ENCODE measurements at regions not wholly inside any gene's neighbourhood (a gene's known extent, or its start where the extent isn't known, plus 50 kb on each side); places are given as distances from the start of the nearest gene placed in this dataset.

DNA sequence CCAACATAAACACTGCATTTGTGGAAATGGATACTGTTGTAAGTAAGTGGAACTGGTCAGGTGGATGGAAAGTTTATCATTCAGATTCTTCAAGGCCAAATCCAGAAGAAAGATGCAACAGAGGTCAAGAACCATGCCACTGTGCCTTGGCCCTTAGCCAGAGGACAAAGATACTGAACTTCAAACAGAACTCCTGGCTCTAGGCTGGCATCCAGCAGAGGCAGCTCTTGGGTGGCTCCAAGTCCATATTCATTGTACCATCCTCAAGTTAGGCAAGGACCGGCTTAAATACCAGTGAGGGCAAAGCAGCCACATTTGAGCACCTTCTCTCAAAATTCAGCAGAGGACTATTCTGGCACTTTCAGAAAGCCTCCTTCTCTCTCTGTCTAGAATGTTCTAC, 53.2 kb downstream of the DNAAF9 start:
- DNase-seq (no peak), ATAC-seq (ENCODE audit: low read depth) (no peak)
- no peaks in the 10 kb centered on the region for H3K4me1 Mint-ChIP-seq
- TF ChIP-seq, protein P1, sequence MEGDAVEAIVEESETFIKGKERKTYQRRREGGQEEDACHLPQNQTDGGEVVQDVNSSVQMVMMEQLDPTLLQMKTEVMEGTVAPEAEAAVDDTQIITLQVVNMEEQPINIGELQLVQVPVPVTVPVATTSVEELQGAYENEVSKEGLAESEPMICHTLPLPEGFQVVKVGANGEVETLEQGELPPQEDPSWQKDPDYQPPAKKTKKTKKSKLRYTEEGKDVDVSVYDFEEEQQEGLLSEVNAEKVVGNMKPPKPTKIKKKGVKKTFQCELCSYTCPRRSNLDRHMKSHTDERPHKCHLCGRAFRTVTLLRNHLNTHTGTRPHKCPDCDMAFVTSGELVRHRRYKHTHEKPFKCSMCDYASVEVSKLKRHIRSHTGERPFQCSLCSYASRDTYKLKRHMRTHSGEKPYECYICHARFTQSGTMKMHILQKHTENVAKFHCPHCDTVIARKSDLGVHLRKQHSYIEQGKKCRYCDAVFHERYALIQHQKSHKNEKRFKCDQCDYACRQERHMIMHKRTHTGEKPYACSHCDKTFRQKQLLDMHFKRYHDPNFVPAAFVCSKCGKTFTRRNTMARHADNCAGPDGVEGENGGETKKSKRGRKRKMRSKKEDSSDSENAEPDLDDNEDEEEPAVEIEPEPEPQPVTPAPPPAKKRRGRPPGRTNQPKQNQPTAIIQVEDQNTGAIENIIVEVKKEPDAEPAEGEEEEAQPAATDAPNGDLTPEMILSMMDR (IDR thresholded peaks at IDR 0.05), result no peak
- ChIA-PET POLR2A (no interaction called here), CTCF (no interaction called here)
- H3K4me3 Mint-ChIP-seq, result no peak overlapping the region
- H3K27ac Mint-ChIP-seq, result no peak overlapping the region
- H3K9me3 Mint-ChIP-seq, result no peaks in the 10 kb centered on the region
- intact Hi-C loops (cut with micrococcal nuclease), result no loop called here
- no peaks in the 10 kb centered on the region for H3K27me3 Mint-ChIP-seq
- no peaks in the 10 kb centered on the region for H3K36me3 Mint-ChIP-seq (ENCODE audit: low read depth)

DNA sequence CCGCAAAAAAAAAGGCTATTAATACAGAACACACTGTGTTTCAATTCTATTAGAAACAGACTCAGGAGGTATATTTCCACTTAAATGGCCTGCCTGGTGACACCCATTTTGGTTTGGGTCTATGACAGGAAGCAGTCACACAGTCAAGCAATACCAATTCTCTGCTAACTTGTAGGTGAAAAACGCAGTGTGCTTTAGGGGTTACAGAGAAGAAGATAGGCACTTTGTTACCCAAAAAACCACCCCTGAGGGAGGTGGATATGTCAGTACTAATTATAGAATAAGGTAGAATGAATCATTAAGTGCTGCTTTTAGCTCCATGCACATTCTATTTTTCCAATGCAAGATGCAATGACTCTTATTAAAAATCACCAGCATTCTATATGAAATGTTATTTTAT, 53.8 kb downstream of the DNAAF9 start:
- intact Hi-C loops (cut with micrococcal nuclease), result no loop called here
- no peak for ATAC-seq (ENCODE audit: low read depth)
- no peak overlapping the region for H3K27ac Mint-ChIP-seq
- no peak for DNase-seq
- ChIA-PET POLR2A (no interaction called here), CTCF (no interaction called here)
- H3K4me1 Mint-ChIP-seq, result no peaks in the 10 kb centered on the region
- TF ChIP-seq, protein P1 (IDR thresholded peaks at IDR 0.05), result no peak
- H3K36me3 Mint-ChIP-seq (ENCODE audit: low read depth), result no peaks in the 10 kb centered on the region
- no peaks in the 10 kb centered on the region for H3K27me3 Mint-ChIP-seq
- no peaks in the 10 kb centered on the region for H3K9me3 Mint-ChIP-seq
- no peak overlapping the region for H3K4me3 Mint-ChIP-seq

DNA sequence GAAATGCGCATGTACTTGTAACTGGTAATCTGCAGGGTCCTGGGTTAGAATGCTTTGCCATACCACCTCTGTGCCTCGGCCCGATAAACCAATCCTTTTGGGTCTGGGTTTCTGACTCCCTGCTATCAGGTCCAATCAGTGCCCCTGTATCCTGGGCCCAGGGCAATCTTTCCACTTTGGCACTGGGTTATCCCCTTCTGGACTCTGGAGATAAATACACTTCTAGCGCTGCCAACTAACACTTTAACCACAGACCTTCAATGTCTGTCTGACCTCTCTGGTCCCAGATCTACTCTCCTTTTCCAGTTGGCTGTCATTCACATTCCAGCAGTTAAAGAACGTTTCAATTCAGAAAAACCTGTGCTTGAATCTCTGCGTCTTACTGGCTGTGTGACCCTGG, 55.3 kb downstream of the DNAAF9 start:
- no peak overlapping the region for H3K4me3 Mint-ChIP-seq
- no peaks in the 10 kb centered on the region for H3K9me3 Mint-ChIP-seq
- intact Hi-C loops (cut with micrococcal nuclease), result no loop called here
- peaks cover 2% of the 10 kb centered on the region for H3K36me3 Mint-ChIP-seq (ENCODE audit: low read depth)
- ChIA-PET POLR2A (no interaction called here), CTCF (no interaction called here)
- TF ChIP-seq, protein P1 (IDR thresholded peaks at IDR 0.05), result no peak
- H3K27me3 Mint-ChIP-seq, result no peaks in the 10 kb centered on the region
- no peaks in the 10 kb centered on the region for H3K4me1 Mint-ChIP-seq
- ATAC-seq (ENCODE audit: low read depth) (no peak), DNase-seq (no peak)
- no peak overlapping the region for H3K27ac Mint-ChIP-seq

DNA sequence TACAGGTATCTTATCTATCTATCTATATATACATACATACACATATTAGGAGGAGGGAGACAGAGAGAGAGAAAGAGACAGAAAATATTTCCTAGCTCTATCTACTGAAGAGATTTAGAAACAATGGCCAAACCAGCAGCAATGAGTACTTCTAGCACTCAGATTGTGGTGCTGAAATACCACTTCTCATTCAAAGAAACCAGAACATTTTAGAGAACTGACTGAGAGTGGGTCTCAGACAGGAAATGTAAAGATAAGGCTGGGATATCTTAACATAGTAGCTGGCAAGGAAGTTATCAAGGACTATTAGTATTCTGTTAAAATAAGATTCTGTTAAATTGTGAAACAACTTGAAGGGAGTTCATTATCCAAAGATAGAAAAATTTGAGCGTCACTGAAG, 57.0 kb downstream of the DNAAF9 start:
- no peak overlapping the region for H3K4me3 Mint-ChIP-seq
- H3K4me1 Mint-ChIP-seq, result no peaks in the 10 kb centered on the region
- H3K27me3 Mint-ChIP-seq, result no peaks in the 10 kb centered on the region
- no peak for DNase-seq
- intact Hi-C loops (cut with micrococcal nuclease), result no loop called here
- no peak overlapping the region for H3K27ac Mint-ChIP-seq
- POLR2A ChIA-PET, result no interaction called here
- no peak for ATAC-seq (ENCODE audit: low read depth)
- TF ChIP-seq, protein P1 (IDR thresholded peaks at IDR 0.05), result no peak
- H3K9me3 Mint-ChIP-seq, result no peaks in the 10 kb centered on the region
- CTCF ChIA-PET, result no interaction called here
- peaks cover 14% of the 10 kb centered on the region for H3K36me3 Mint-ChIP-seq (ENCODE audit: low read depth)

DNA sequence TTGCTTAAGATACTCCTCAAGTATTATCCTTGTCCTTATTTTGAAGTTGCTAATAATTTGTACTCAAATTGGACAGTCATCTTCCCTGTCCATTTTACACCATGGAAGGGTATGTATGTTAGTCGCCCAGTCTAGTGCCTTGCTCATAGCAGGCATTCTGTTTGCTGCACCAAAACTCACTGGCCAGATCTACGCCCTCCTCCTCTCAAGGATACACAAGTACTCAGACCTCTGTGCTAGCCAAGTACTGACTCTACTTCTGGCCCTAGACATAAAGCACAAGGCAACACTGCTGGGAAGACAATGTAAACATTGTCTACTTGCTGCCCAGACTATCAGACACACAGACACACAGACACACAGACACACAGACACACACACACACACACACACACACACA, 57.7 kb downstream of the DNAAF9 start:
- no peaks in the 10 kb centered on the region for H3K27me3 Mint-ChIP-seq
- intact Hi-C loops (cut with micrococcal nuclease), result no loop called here
- POLR2A ChIA-PET, result no interaction called here
- TF ChIP-seq, protein P1 (IDR thresholded peaks at IDR 0.05), result no peak
- CTCF ChIA-PET, result no interaction called here
- H3K4me1 Mint-ChIP-seq, result no peaks in the 10 kb centered on the region
- no peaks in the 10 kb centered on the region for H3K9me3 Mint-ChIP-seq
- H3K36me3 Mint-ChIP-seq (ENCODE audit: low read depth), result peaks cover 14% of the 10 kb centered on the region
- DNase-seq (no peak), ATAC-seq (ENCODE audit: low read depth) (no peak)
- H3K27ac Mint-ChIP-seq, result no peak overlapping the region
- H3K4me3 Mint-ChIP-seq, result no peak overlapping the region

All from activated B cell treated with CpG ODN at 0.5 μM for 24 hours (primary cell).